ENCODE measurements at regions not wholly inside any gene's neighbourhood (a gene's known extent, or its start where the extent isn't known, plus 50 kb on each side); places are given as distances from the start of the nearest gene placed in this dataset.

DNA sequence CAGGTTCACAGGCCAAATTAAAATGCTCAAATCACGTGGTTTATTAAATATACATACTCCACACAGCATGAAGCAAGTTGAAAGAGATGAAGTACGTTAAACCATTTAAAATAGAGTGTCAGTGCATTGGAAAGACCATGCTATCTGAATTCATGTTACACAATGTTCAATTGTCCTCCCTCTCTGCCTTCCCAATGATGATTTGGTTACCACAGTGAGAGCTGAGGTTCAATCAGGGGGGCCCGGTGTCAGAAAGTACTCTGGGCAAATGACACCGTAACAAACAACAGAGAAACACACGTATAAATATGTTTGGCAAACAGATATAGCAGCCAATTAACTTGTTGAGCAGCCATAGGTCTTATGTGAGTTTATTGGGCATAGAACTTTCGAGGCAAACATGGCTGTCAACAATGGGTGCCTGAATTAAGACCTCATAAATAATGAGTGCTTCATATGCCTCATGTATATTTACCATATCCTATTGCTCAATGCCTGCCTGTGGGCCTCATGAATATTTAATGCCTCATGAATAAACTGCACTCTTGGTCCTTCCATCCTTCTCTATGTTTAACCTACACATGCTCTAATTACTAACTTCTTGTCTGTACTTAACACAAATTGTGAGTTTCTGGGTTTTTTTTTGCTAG, 641.5 kb downstream of the PLOD2 start:
- ChIA-PET POLR2A (no interaction called here), CTCF (no interaction called here)
- no peak overlapping the region for H3K27ac Mint-ChIP-seq
- Histone ChIP-seq H3K9me3 (ENCODE audit: low read length) (no peaks in the 10 kb centered on the region), H3K4me1 (ENCODE audit: insufficient read depth, low read length) (no peaks in the 10 kb centered on the region), H3K36me3 (ENCODE audit: insufficient read depth, low read length) (no peaks in the 10 kb centered on the region), H3K4me3 (ENCODE audit: low read length) (no peak overlapping the region), H3K27me3 (ENCODE audit: insufficient read depth, low read length, poor library complexity, severe bottlenecking) (no peaks in the 10 kb centered on the region), H3K27ac (ENCODE audit: low read depth, low read length) (no peak overlapping the region)
- no peaks in the 10 kb centered on the region for H3K27me3 Mint-ChIP-seq
- H3K9me3 Mint-ChIP-seq, result peaks cover 0 to 7% (median 2%) of the 10 kb centered on the region in 5 donors
- no peak for DNase-seq
- H3K4me3 Mint-ChIP-seq, result no peak overlapping the region
- H3K36me3 Mint-ChIP-seq, result no peaks in the 10 kb centered on the region
- no peaks in the 10 kb centered on the region for H3K4me1 Mint-ChIP-seq

- H3K27ac Mint-ChIP-seq, result no peak overlapping the region
- DNase-seq, result no peak
- Histone ChIP-seq H3K27me3 (ENCODE audit: insufficient read depth, low read length, poor library complexity, severe bottlenecking) (no peaks in the 10 kb centered on the region), H3K9me3 (ENCODE audit: low read length) (no peaks in the 10 kb centered on the region), H3K27ac (ENCODE audit: low read depth, low read length) (no peak overlapping the region), H3K4me3 (ENCODE audit: low read length) (no peak overlapping the region), H3K36me3 (ENCODE audit: insufficient read depth, low read length) (no peaks in the 10 kb centered on the region), H3K4me1 (ENCODE audit: insufficient read depth, low read length) (no peaks in the 10 kb centered on the region)
- peaks cover 0 to 8% (median 0%) of the 10 kb centered on the region in 5 donors for H3K9me3 Mint-ChIP-seq
- POLR2A ChIA-PET, result no interaction called here
- CTCF ChIA-PET, result no interaction called here
- H3K4me3 Mint-ChIP-seq, result no peak overlapping the region
- H3K27me3 Mint-ChIP-seq, result no peaks in the 10 kb centered on the region
- H3K4me1 Mint-ChIP-seq, result no peaks in the 10 kb centered on the region
- no peaks in the 10 kb centered on the region for H3K36me3 Mint-ChIP-seq
Observed at GRCh38 chr3:145522179-145522578, 638.8 kb downstream of the PLOD2 start.

DNA sequence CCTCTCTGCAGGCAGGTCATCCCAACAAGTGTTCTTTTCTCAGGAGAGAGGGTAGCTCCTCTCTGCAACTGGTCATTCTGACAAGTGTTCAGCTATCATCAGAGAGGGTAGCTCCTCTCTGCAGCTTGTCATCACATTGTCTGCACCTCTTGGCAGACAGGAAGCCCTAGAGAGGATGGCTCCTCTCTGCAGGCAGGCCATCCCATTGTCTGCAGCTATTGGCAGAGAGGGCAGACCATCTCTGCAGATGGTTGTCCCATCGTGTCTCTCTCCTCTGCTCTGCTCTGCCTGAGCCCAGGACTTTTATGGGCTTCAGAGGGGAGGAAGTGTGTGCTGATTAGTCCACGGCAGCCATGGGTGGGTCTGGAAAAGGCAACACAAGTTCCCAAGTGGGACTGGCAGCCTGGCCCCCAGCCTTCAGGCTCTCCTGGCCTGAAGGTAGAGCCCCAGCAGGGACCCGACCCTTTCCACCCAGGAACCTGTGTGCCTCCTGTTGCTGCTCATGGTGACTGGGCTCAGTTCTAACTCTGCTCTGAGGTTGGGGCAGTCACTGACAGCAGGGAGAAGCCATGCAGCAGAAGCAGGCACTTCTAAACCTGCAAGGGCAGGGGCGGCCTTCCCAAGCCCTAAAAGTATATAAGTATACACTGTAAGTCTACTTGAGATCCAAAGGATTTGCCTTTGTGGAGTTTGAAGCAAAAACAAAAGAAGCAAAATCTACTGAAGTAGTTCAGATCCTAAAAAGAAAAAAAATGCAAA, 637.9 kb downstream of the PLOD2 start:
- no peaks in the 10 kb centered on the region for H3K4me1 Mint-ChIP-seq
- ChIA-PET CTCF (no interaction called here), POLR2A (no interaction called here)
- no peak overlapping the region for H3K4me3 Mint-ChIP-seq
- Histone ChIP-seq H3K27me3 (ENCODE audit: insufficient read depth, low read length, poor library complexity, severe bottlenecking) (no peaks in the 10 kb centered on the region), H3K36me3 (ENCODE audit: insufficient read depth, low read length) (no peaks in the 10 kb centered on the region), H3K4me1 (ENCODE audit: insufficient read depth, low read length) (no peaks in the 10 kb centered on the region), H3K9me3 (ENCODE audit: low read length) (no peaks in the 10 kb centered on the region), H3K4me3 (ENCODE audit: low read length) (no peak overlapping the region), H3K27ac (ENCODE audit: low read depth, low read length) (no peak overlapping the region)
- H3K9me3 Mint-ChIP-seq, result peaks cover 0 to 10% (median 1%) of the 10 kb centered on the region in 5 donors
- no peaks in the 10 kb centered on the region for H3K27me3 Mint-ChIP-seq
- DNase-seq, result no peak
- no peak overlapping the region for H3K27ac Mint-ChIP-seq
- H3K36me3 Mint-ChIP-seq, result no peaks in the 10 kb centered on the region

DNA sequence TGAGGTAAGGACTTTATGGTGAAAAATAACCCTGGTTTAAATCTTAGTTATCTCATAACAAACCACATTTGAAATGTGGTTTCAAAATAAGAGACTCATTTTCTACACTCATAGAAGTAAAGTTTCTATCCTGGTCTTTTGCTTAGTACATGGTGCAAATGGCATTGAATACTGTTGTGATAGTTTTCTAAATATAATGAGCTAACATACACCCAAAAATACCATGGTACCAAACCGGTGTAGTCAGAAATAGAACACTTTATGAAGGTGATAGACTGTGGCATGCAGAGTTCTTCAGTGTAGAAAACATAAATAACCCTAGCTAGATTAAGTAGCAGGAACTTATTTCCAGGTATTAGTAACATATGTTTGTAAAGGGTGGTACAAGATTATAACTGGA, 629.4 kb downstream of the PLOD2 start:
- no peaks in the 10 kb centered on the region for H3K27me3 ChIP-seq (ENCODE audit: insufficient read depth, low read length, poor library complexity, severe bottlenecking)
- H3K4me3 Mint-ChIP-seq, result no peak overlapping the region
- no peak for DNase-seq
- H3K36me3 Mint-ChIP-seq, result no peaks in the 10 kb centered on the region
- H3K27ac ChIP-seq (ENCODE audit: low read depth, low read length), result no peak overlapping the region
- H3K4me1 ChIP-seq (ENCODE audit: insufficient read depth, low read length), result no peaks in the 10 kb centered on the region
- ChIA-PET POLR2A (no interaction called here), CTCF (no interaction called here)
- H3K27me3 Mint-ChIP-seq, result no peaks in the 10 kb centered on the region
- H3K27ac Mint-ChIP-seq, result no peak overlapping the region
- H3K9me3 Mint-ChIP-seq, result peaks cover 3 to 24% (median 4%) of the 10 kb centered on the region in 5 donors
- H3K9me3 ChIP-seq (ENCODE audit: low read length), result no peaks in the 10 kb centered on the region
- H3K4me3 ChIP-seq (ENCODE audit: low read length), result no peak overlapping the region
- no peaks in the 10 kb centered on the region for H3K36me3 ChIP-seq (ENCODE audit: insufficient read depth, low read length)
- no peaks in the 10 kb centered on the region for H3K4me1 Mint-ChIP-seq

DNA sequence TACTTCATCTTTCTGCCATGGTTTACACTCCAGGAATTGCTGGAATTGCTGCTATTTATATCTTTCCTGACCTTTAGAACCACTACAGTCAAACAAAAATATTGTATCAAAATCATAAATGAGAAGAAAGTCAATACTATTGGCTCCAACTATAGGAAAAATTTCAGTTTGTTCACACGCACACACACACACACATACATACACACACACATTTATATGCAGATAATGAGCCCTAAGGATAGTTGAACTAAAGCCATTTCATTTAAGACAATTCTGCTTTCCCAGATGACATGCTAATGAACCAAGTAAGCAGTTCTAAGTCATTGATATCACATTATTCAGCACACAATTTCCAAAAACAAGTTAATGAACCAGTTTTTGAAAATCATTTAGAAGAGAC, 627.3 kb downstream of the PLOD2 start:
- no peaks in the 10 kb centered on the region for H3K9me3 ChIP-seq (ENCODE audit: low read length)
- Mint-ChIP-seq H3K27me3 (no peaks in the 10 kb centered on the region), H3K27ac (no peak overlapping the region), H3K4me1 (no peaks in the 10 kb centered on the region), H3K9me3 (peaks cover 2 to 23% (median 3%) of the 10 kb centered on the region in 5 donors), H3K36me3 (no peaks in the 10 kb centered on the region), H3K4me3 (no peak overlapping the region)
- no peaks in the 10 kb centered on the region for H3K27me3 ChIP-seq (ENCODE audit: insufficient read depth, low read length, poor library complexity, severe bottlenecking)
- ChIA-PET POLR2A (no interaction called here), CTCF (no interaction called here)
- H3K36me3 ChIP-seq (ENCODE audit: insufficient read depth, low read length), result no peaks in the 10 kb centered on the region
- no peak for DNase-seq
- H3K4me1 ChIP-seq (ENCODE audit: insufficient read depth, low read length), result no peaks in the 10 kb centered on the region
- no peak overlapping the region for H3K4me3 ChIP-seq (ENCODE audit: low read length)
- no peak overlapping the region for H3K27ac ChIP-seq (ENCODE audit: low read depth, low read length)

GRCh38 chr3:145536461-145536860, 624.5 kb downstream of the PLOD2 start:
- Histone ChIP-seq H3K36me3 (ENCODE audit: insufficient read depth, low read length) (no peaks in the 10 kb centered on the region), H3K9me3 (ENCODE audit: low read length) (no peaks in the 10 kb centered on the region), H3K4me3 (ENCODE audit: low read length) (no peak overlapping the region), H3K27me3 (ENCODE audit: insufficient read depth, low read length, poor library complexity, severe bottlenecking) (no peaks in the 10 kb centered on the region), H3K4me1 (ENCODE audit: insufficient read depth, low read length) (no peaks in the 10 kb centered on the region), H3K27ac (ENCODE audit: low read depth, low read length) (no peak overlapping the region)
- CTCF ChIA-PET, result no interaction called here
- Mint-ChIP-seq H3K27ac (no peak overlapping the region), H3K9me3 (peaks cover 3 to 24% (median 6%) of the 10 kb centered on the region in 5 donors), H3K27me3 (no peaks in the 10 kb centered on the region), H3K4me3 (no peak overlapping the region), H3K36me3 (no peaks in the 10 kb centered on the region), H3K4me1 (no peaks in the 10 kb centered on the region)
- no peak for DNase-seq
- POLR2A ChIA-PET, result no interaction called here

- H3K27me3 Mint-ChIP-seq, result no peaks in the 10 kb centered on the region
- no peaks in the 10 kb centered on the region for H3K27me3 ChIP-seq (ENCODE audit: insufficient read depth, low read length, poor library complexity, severe bottlenecking)
- POLR2A ChIA-PET, result no interaction called here
- no peaks in the 10 kb centered on the region for H3K4me1 ChIP-seq (ENCODE audit: insufficient read depth, low read length)
- H3K4me3 ChIP-seq (ENCODE audit: low read length), result no peak overlapping the region
- no peaks in the 10 kb centered on the region for H3K36me3 Mint-ChIP-seq
- no peaks in the 10 kb centered on the region for H3K9me3 ChIP-seq (ENCODE audit: low read length)
- H3K27ac Mint-ChIP-seq, result no peak overlapping the region
- no peak overlapping the region for H3K27ac ChIP-seq (ENCODE audit: low read depth, low read length)
- DNase-seq, result no peak
- H3K9me3 Mint-ChIP-seq, result peaks cover 10 to 33% (median 11%) of the 10 kb centered on the region in 5 donors
- H3K4me3 Mint-ChIP-seq, result no peak overlapping the region
- no peaks in the 10 kb centered on the region for H3K36me3 ChIP-seq (ENCODE audit: insufficient read depth, low read length)
- CTCF ChIA-PET, result no interaction called here
- H3K4me1 Mint-ChIP-seq, result no peaks in the 10 kb centered on the region
Observed at GRCh38 chr3:145550522-145550921, 610.5 kb downstream of the PLOD2 start.

- no peaks in the 10 kb centered on the region for H3K9me3 ChIP-seq (ENCODE audit: low read length)
- Mint-ChIP-seq H3K36me3 (peaks cover 0 to 2% (median 0%) of the 10 kb centered on the region in 3 donors), H3K27me3 (no peaks in the 10 kb centered on the region), H3K4me3 (no peak overlapping the region), H3K27ac (no peak overlapping the region), H3K9me3 (peaks cover 5 to 35% (median 17%) of the 10 kb centered on the region in 5 donors), H3K4me1 (no peaks in the 10 kb centered on the region)
- H3K36me3 ChIP-seq (ENCODE audit: insufficient read depth, low read length), result no peaks in the 10 kb centered on the region
- no peak for DNase-seq
- no peak overlapping the region for H3K4me3 ChIP-seq (ENCODE audit: low read length)
- POLR2A ChIA-PET, result no interaction called here
- H3K27me3 ChIP-seq (ENCODE audit: insufficient read depth, low read length, poor library complexity, severe bottlenecking), result no peaks in the 10 kb centered on the region
- H3K4me1 ChIP-seq (ENCODE audit: insufficient read depth, low read length), result no peaks in the 10 kb centered on the region
- no peak overlapping the region for H3K27ac ChIP-seq (ENCODE audit: low read depth, low read length)
- CTCF ChIA-PET, result no interaction called here
Observed at GRCh38 chr3:145557405-145557804, 603.6 kb downstream of the PLOD2 start.

Measured in CD8-positive, alpha-beta memory T cell (primary cell).